GM12873 (cell line): ENCODE measurements at regions not wholly inside any gene's neighbourhood (a gene's known extent, or its start where the extent isn't known, plus 50 kb on each side); places are given as distances from the start of the nearest gene placed in this dataset.

ENCODE experiments used
- TF ChIP-seq, protein P1 (sequence below): IDR thresholded peaks from 2 replicates; pipeline ENCODE4 v1.5.1; 2012; ENCODE audit warnings: low read depth, mild to moderate bottlenecking, moderate library complexity, low read length, control low read depth; ENCODE audit not compliant: insufficient read depth; ENCODE audit errors: missing control alignments

DNA sequence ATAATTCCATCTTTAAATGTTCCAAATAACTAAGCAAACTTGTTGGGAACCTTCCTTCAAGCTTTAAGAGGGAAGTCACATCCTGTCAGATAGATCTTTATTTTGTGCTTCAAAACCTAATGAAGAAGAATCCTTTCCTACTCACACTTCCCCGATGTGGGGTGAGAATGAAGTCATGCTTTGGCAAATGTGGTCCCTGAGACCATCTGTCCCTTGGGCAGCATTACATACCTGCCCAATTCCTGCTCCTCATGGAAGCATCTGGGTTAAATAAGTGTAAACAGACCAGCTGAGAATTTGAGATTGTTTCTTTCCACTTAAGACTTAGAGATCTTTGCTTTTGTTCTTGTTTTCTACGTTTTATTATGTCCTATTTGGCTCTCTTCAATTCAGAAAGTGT, 606.0 kb upstream of the TMEM132C start:
- TF ChIP-seq, protein P1, sequence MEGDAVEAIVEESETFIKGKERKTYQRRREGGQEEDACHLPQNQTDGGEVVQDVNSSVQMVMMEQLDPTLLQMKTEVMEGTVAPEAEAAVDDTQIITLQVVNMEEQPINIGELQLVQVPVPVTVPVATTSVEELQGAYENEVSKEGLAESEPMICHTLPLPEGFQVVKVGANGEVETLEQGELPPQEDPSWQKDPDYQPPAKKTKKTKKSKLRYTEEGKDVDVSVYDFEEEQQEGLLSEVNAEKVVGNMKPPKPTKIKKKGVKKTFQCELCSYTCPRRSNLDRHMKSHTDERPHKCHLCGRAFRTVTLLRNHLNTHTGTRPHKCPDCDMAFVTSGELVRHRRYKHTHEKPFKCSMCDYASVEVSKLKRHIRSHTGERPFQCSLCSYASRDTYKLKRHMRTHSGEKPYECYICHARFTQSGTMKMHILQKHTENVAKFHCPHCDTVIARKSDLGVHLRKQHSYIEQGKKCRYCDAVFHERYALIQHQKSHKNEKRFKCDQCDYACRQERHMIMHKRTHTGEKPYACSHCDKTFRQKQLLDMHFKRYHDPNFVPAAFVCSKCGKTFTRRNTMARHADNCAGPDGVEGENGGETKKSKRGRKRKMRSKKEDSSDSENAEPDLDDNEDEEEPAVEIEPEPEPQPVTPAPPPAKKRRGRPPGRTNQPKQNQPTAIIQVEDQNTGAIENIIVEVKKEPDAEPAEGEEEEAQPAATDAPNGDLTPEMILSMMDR: no peak

DNA sequence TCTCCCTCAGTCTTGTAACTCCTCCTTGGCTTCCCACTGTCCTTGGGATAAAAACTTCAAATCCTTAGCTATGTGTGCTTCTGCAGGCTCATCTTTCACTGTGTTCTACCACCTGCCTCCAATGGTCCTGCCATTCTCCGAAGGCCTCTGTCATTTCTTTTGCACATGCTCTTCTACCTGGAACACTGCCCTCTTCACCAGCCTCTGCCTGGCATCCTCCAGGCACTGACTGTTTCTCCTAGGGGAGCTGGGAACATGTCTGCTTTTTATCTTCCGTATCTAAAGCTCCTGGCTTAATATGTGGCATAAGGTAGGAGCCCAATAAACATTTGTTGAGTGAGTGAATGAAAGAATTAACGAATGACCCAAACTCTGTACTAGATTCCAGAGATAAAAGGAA, 603.3 kb upstream of the TMEM132C start:
- TF ChIP-seq, protein P1: no peak

DNA sequence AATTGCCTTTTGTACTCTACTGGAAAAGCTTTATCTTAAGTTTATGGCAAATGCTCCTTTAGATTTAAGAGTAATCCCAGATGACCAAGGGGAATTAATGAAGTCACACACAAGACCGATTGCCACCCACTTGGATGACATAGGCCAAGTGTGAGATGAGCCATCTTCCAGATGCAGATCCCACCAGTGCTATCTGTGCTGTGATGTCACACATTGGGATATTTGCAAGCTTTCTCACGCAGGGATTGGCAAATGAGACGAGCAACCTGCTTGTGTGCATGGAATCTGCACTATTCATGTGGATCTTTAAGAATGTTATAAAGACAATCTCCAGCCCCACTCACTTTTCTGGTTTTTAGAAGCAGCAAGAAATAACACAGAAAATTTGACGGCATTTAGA, 602.1 kb upstream of the TMEM132C start:
- TF ChIP-seq, protein P1: no peak

DNA sequence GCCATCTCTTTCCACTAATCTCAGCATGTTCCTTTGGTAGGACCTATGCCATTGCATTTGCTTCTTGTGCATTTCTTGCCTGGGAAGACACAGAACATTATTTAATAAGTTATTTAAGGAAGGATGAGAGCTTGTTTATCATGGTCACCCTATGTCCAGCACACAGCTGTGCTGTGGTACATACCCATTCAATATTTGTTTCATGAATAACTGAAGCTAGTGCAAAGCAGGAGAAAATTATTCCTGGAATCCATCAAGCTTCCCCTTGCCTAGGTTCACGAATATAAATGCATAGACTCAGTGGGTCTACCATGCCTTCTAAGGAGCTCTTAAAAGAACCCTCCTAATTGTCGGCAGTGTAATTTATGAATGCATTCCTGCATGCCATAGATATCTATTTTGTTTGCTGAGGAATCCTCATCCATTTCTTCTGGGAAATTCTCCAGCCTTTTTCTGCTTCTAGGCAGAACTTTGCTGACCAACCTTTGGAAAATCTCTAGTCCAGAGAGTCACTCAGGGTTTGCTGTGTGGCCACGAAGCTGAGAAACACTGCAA, 599.8 kb upstream of the TMEM132C start:
- TF ChIP-seq, protein P1: no peak

DNA sequence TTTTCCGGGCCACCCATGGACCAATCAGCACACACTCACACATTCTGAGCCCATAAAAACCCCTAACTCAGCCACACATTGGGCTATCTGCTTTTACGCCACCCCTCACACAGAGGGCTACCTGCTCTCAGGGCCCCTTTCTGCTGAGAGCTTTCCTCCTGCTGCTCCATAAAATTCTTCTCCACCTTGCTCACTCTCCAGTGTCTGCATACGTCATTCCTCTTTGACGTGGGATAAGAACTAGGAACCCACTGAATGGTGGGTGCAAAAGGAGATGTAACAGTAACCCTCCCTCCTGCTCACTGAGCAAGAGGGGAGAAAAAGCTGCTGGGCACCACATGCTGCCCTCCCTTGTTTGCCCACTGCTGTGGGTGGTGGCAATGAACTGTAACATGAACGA, 596.7 kb upstream of the TMEM132C start:
- TF ChIP-seq, protein P1: no peak

DNA sequence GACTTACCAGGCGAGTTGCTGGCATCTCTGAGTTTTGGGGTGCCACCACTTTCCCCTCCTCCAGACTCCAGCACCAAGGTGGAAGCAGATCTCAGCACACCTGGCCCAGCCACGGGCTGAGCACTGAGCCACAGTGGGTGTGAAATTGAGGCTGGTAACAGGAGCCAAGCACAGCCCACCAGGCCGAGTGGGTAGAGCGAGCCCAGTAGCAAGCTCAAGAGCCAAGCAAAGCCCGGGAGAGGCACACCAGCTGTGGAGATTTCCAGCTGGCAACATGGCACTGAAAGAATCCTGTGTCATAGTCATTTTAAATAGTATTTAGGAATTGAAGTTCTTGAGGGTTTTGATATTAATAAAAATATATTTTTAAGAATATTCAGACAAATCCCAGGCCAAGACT, 596.2 kb upstream of the TMEM132C start:
- TF ChIP-seq, protein P1: no peak

DNA sequence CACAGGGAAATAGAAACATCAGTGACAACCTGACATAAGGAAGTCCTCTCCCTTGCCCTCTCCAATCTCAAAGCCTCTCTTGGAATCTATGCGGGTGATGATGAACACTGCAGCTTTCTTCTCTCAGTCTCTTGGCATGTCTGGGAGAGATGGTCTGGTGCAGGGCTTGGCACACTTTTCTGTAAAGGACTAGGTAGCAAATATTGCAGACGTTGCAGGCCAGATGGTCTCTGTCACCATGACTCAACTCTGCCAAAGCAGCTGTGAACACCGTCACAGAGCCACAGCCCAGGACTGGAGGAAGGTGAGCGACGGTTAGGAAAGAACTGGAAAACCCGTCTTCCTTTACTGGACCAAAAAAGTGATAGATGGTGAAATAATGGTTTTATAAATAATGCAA, 591.0 kb upstream of the TMEM132C start:
- TF ChIP-seq, protein P1: no peak
